Hypothalamus (tissue), 51 donors: ENCODE measurements at regions not wholly inside any gene's neighbourhood (a gene's known extent, or its start where the extent isn't known, plus 50 kb on each side); places are given as distances from the start of the nearest gene placed in this dataset.

Source experiments
- DNase-seq, 51 donors: peaks; one replicate each; lab custom pipeline; 2025; lab: John Stamatoyannopoulos, UW

GRCh38 chr1:163785868-163786405 is 464.2 kb downstream of the NUF2 start:
- DNase-seq = no peak

GRCh38 chr1:163789911-163790310 is 468.2 kb downstream of the NUF2 start:
- no peak for DNase-seq

GRCh38 chr1:163794551-163794950 is 472.8 kb downstream of the NUF2 start:
- no peak for DNase-seq

GRCh38 chr1:163796394-163796821 is 474.7 kb downstream of the NUF2 start:
- no peak for DNase-seq

GRCh38 chr1:163797816-163798215 is 476.1 kb downstream of the NUF2 start:
- DNase-seq = no peak

- DNase-seq = no peak
These were observed 477.5 kb downstream of the NUF2 start for GRCh38 chr1:163799190-163799805.

GRCh38 chr1:163807331-163808049 is 485.7 kb downstream of the NUF2 start:
- no peak for DNase-seq

- no peak for DNase-seq
These were observed 491.5 kb downstream of the NUF2 start for GRCh38 chr1:163813251-163813650.

- no peak for DNase-seq
These were observed 498.5 kb downstream of the NUF2 start for GRCh38 chr1:163820226-163820625.

- DNase-seq = no peak
These were observed 499.0 kb downstream of the NUF2 start for GRCh38 chr1:163820766-163821165.

GRCh38 chr1:163821679-163822078 is 499.9 kb downstream of the NUF2 start:
- no peak for DNase-seq

- no peak for DNase-seq
These were observed 501.3 kb downstream of the NUF2 start for GRCh38 chr1:163823017-163823416.

- DNase-seq = peak in 1 of 51 donors; percentile 10
These were observed 502.3 kb downstream of the NUF2 start for GRCh38 chr1:163824006-163824405.

- no peak for DNase-seq
These were observed 502.7 kb downstream of the NUF2 start for GRCh38 chr1:163824490-163824889.

GRCh38 chr1:163826500-163826899 is 504.7 kb downstream of the NUF2 start:
- DNase-seq = no peak

- DNase-seq = no peak
These were observed 513.0 kb downstream of the NUF2 start for GRCh38 chr1:163834778-163835177.

- DNase-seq = no peak
These were observed 514.7 kb downstream of the NUF2 start for GRCh38 chr1:163836481-163836880.

GRCh38 chr1:163837206-163837605 is 515.5 kb downstream of the NUF2 start:
- DNase-seq = no peak

GRCh38 chr1:163842571-163842970 is 520.8 kb downstream of the NUF2 start:
- DNase-seq = no peak

GRCh38 chr1:163844459-163844858 is 522.7 kb downstream of the NUF2 start:
- DNase-seq = no peak

GRCh38 chr1:163845279-163845678 is 523.5 kb downstream of the NUF2 start:
- DNase-seq = no peak

GRCh38 chr1:163863731-163864130 is 542.0 kb downstream of the NUF2 start:
- no peak for DNase-seq
